ENCODE measurements at regions not wholly inside any gene's neighbourhood (a gene's known extent, or its start where the extent isn't known, plus 50 kb on each side); places are given as distances from the start of the nearest gene placed in this dataset.

DNA sequence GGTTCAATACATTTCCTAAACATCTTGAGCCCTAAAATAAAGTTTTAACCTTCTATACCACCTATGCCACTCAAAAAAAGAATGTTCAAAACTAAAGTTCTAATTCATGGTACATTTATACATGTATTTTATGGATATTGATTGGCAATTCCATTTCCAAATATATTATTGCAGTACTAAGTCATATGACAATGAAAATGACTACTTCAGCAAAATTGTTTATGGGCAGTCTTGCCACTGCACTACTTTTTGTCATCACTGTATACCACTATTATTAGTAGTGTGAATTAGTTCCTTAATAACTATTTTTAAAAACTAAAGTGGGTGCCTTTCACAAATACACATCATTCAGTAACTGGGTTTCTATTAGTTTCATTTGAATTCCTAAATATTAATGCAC is 199.6 kb upstream of the CYLC2 start:
- no peak overlapping the region for H3K18ac ChIP-seq (ENCODE audit: extremely low read depth, low read length)
- H3K23me2 ChIP-seq (ENCODE audit: low read depth, low read length) = no peaks in the 10 kb centered on the region
- H2AFZ ChIP-seq (ENCODE audit: low read length) = no peak overlapping the region
- no peak overlapping the region for H2BK120ac ChIP-seq (replicated peaks; ENCODE audit: low read depth, low read length)
- no peak overlapping the region for H3K4ac ChIP-seq (replicated peaks; ENCODE audit: insufficient read length, low read depth, low read length)
- no peaks in the 10 kb centered on the region for H3K79me2 ChIP-seq (ENCODE audit: control insufficient read depth in 1 of 2, insufficient read depth in 2 of 2, low read length in 2 of 2)
- H3K9ac ChIP-seq (replicated peaks in 1 of 4; ENCODE audit: extremely low read depth in 1 of 4, low read depth in 3 of 4, low read length in 3 of 4) = no peak overlapping the region
- no peak overlapping the region for H2BK12ac ChIP-seq (ENCODE audit: low read depth, low read length)
- H3K27ac ChIP-seq (ENCODE audit: low read depth, low read length) = no peak overlapping the region
- no peak overlapping the region for H4K5ac ChIP-seq (ENCODE audit: insufficient read length, low read depth, low read length)
- POLR2A ChIA-PET (ENCODE audit: partially characterized antibody) = no interaction called here
- H4K91ac ChIP-seq (replicated peaks; ENCODE audit: insufficient read length, low read length) = no peak overlapping the region
- no peak overlapping the region for H4K8ac ChIP-seq (ENCODE audit: extremely low read depth, insufficient read depth, low read length)
- no peaks in the 10 kb centered on the region for H3K79me1 ChIP-seq (ENCODE audit: low read depth, low read length)
- no peak overlapping the region for H2BK5ac ChIP-seq (ENCODE audit: low read depth, low read length)
- no peak overlapping the region for H3K56ac ChIP-seq (replicated peaks; ENCODE audit: insufficient read length, low read depth, low read length)
- FAIRE-seq = no peak
- H3K9me3 ChIP-seq (ENCODE audit: insufficient read depth in 2 of 2, low read depth in 1 of 2, low read length in 1 of 2) = no peaks in the 10 kb centered on the region
- DNase-seq (ENCODE audit: low read depth in 1 of 2, low spot score in 2 of 2) = no peak
- H3K4me3 ChIP-seq (ENCODE audit: extremely low read depth in 1 of 4, insufficient read depth in 2 of 4, low read depth in 3 of 4, low read length in 4 of 4) = no peak overlapping the region
- CTCF ChIA-PET (ENCODE audit: partially characterized antibody) = no interaction called here
- H3K14ac ChIP-seq (ENCODE audit: insufficient read length) = no peak overlapping the region
- H2BK20ac ChIP-seq (ENCODE audit: low read length) = no peak overlapping the region
- H3K36me3 ChIP-seq (ENCODE audit: control insufficient read depth in 2 of 4, insufficient read depth in 4 of 4, low read length in 3 of 4) = no peaks in the 10 kb centered on the region
- H2AK5ac ChIP-seq (ENCODE audit: low read depth, low read length) = no peak overlapping the region
- H3K23ac ChIP-seq (ENCODE audit: insufficient read length) = no peak overlapping the region
- H3K4me1 ChIP-seq (replicated peaks in 1 of 4; ENCODE audit: control insufficient read depth in 3 of 4, insufficient read depth in 4 of 4, low read length in 3 of 4) = no peaks in the 10 kb centered on the region
- no peaks in the 10 kb centered on the region for H4K20me1 ChIP-seq (replicated peaks in 1 of 2; ENCODE audit: control insufficient read depth in 1 of 2, insufficient read depth in 2 of 2, low read length in 2 of 2)
- no peaks in the 10 kb centered on the region for H3K27me3 ChIP-seq (replicated peaks in 1 of 4; ENCODE audit: control insufficient read depth in 3 of 4, extremely low read depth in 1 of 4, insufficient read depth in 3 of 4, low read length in 3 of 4)
- H2BK15ac ChIP-seq (ENCODE audit: low read length) = no peak overlapping the region
- H3K4me2 ChIP-seq (ENCODE audit: insufficient read depth in 1 of 2, low read depth in 2 of 2, low read length in 2 of 2) = no peak overlapping the region
- TF ChIP-seq RBBP5 (IDR thresholded peaks at IDR 0.05; ENCODE audit: borderline replicate concordance, low read depth, low read length) = no peak
- TF ChIP-seq YY1 (IDR thresholded peaks at IDR 0.05; ENCODE audit: low read depth, low read length) = no peak
- no peak for TF ChIP-seq RNF2 (IDR thresholded peaks at IDR 0.05; ENCODE audit: borderline replicate concordance, low read depth, low read length, missing control alignments, poor library complexity, severe bottlenecking)
- TF ChIP-seq USF2 (IDR thresholded peaks at IDR 0.05; ENCODE audit: low read length) = no peak
- TF ChIP-seq, protein P1, sequence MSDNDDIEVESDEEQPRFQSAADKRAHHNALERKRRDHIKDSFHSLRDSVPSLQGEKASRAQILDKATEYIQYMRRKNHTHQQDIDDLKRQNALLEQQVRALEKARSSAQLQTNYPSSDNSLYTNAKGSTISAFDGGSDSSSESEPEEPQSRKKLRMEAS (IDR thresholded peaks at IDR 0.05) = no peak
- no peak for TF ChIP-seq PHF8 (conservative IDR thresholded peaks at IDR 0.05; ENCODE audit: low read depth, low read length)
- TF ChIP-seq SIRT6 (IDR thresholded peaks at IDR 0.05; ENCODE audit: low read length) = no peak
- no peak for TF ChIP-seq CEBPB (IDR thresholded peaks at IDR 0.05; ENCODE audit: low read depth, low read length)
- TF ChIP-seq, protein P2, sequence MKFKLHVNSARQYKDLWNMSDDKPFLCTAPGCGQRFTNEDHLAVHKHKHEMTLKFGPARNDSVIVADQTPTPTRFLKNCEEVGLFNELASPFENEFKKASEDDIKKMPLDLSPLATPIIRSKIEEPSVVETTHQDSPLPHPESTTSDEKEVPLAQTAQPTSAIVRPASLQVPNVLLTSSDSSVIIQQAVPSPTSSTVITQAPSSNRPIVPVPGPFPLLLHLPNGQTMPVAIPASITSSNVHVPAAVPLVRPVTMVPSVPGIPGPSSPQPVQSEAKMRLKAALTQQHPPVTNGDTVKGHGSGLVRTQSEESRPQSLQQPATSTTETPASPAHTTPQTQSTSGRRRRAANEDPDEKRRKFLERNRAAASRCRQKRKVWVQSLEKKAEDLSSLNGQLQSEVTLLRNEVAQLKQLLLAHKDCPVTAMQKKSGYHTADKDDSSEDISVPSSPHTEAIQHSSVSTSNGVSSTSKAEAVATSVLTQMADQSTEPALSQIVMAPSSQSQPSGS (IDR thresholded peaks at IDR 0.05; ENCODE audit: low read length) = no peak

Measured in H1 (cell line).